DOHH2 (cell line): ENCODE measurements at regions not wholly inside any gene's neighbourhood (a gene's known extent, or its start where the extent isn't known, plus 50 kb on each side); places are given as distances from the start of the nearest gene placed in this dataset.

Source experiments
- EZH2phosphoT487 ChIP-seq: fragments of 200-600 bp; sonication (generic); IDR thresholded peaks from 2 replicates; pipeline ENCODE4 v1.6.1; 2017; ENCODE audit warnings: borderline replicate concordance, mild to moderate bottlenecking, antibody characterized with exemption, low read length, moderate library complexity, mixed read lengths
- TF ChIP-seq, protein P1 (sequence below): fragments of 200-600 bp; sonication (generic); IDR thresholded peaks from one replicate; pipeline ENCODE4 v1.5.1; 2014; ENCODE audit warnings: antibody characterized with exemption, mild to moderate bottlenecking, low read depth, low read length; ENCODE audit not compliant: poor library complexity, severe bottlenecking

DNA sequence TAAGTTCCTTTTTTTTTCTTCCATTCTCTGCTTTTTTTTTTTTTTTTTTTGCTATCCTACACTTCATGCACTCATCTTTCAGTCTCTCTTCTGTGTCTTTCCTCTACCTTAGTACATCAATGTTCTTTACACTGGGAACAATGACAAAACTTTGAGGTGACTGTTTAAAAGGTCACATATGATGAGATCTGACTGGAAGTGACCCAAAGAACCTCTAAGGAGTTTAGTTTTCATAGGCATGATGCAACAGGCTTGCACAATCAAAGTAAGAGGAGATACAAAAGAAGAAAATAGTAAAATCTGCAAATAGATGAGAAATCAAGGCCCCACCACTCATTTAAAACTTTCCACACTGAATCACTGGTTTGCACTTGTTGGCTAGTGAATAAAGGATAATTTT, 840.8 kb downstream of the TBC1D32 start:
- TF ChIP-seq, protein P1, sequence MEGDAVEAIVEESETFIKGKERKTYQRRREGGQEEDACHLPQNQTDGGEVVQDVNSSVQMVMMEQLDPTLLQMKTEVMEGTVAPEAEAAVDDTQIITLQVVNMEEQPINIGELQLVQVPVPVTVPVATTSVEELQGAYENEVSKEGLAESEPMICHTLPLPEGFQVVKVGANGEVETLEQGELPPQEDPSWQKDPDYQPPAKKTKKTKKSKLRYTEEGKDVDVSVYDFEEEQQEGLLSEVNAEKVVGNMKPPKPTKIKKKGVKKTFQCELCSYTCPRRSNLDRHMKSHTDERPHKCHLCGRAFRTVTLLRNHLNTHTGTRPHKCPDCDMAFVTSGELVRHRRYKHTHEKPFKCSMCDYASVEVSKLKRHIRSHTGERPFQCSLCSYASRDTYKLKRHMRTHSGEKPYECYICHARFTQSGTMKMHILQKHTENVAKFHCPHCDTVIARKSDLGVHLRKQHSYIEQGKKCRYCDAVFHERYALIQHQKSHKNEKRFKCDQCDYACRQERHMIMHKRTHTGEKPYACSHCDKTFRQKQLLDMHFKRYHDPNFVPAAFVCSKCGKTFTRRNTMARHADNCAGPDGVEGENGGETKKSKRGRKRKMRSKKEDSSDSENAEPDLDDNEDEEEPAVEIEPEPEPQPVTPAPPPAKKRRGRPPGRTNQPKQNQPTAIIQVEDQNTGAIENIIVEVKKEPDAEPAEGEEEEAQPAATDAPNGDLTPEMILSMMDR: no peak
- TF ChIP-seq EZH2phosphoT487: no peak
